Esophagus (tissue), 2 donors: ENCODE measurements at regions not wholly inside any gene's neighbourhood (a gene's known extent, or its start where the extent isn't known, plus 50 kb on each side); places are given as distances from the start of the nearest gene placed in this dataset.
"Not testable (repeated sequence)": the region's sequence is repeated elsewhere in the genome, so short reads cannot be mapped to it uniquely, and the experiment has no call there.

ENCODE experiments used
- H3K27ac ChIP-seq, 2 donors: one replicate each; pipeline ENCODE4 v1.5.1; 2013; ENCODE audit warnings: low read depth in 2 of 2, mild to moderate bottlenecking in 2 of 2, inconsistent platforms in 1 of 2, low read length in 1 of 2, moderate library complexity in 1 of 2
- H3K27me3 ChIP-seq, 2 donors: one replicate each; pipeline ENCODE4 v1.6.1; 2013; ENCODE audit warnings: low read length in 2 of 2, control low read depth in 1 of 2, mild to moderate bottlenecking in 1 of 2; ENCODE audit not compliant: insufficient read depth in 2 of 2, control insufficient read depth in 1 of 2
- H3K36me3 ChIP-seq, 2 donors: one replicate each; pipeline ENCODE4 v1.6.1; 2013; ENCODE audit warnings: low read length in 1 of 2; ENCODE audit not compliant: control insufficient read depth in 2 of 2, insufficient read depth in 2 of 2
- H3K4me1 ChIP-seq, 2 donors: one replicate each; pipeline ENCODE4 v1.6.1; 2013; ENCODE audit warnings: low read length in 1 of 2; ENCODE audit not compliant: control insufficient read depth in 2 of 2, insufficient read depth in 2 of 2
- H3K4me3 ChIP-seq, 2 donors: one replicate each; pipeline ENCODE4 v1.5.1; 2013; ENCODE audit warnings: low read length in 2 of 2, mild to moderate bottlenecking in 2 of 2, low read depth in 1 of 2, moderate library complexity in 1 of 2
- H3K9me3 ChIP-seq, 2 donors: one replicate each; pipeline ENCODE4 v1.6.1; 2013; ENCODE audit warnings: mild to moderate bottlenecking in 2 of 2, low read depth in 1 of 2, low read length in 1 of 2, moderate library complexity in 1 of 2; ENCODE audit not compliant: control insufficient read depth in 2 of 2, insufficient read depth in 1 of 2
- WGBS, 2 donors: extraction: QIAGEN DNeasy Blood & Tissue Kit; methylation state at CpG; one replicate each; pipeline ENCODE4 v1.1.7; 2013; 5-methylcytosine and 5-hydroxymethylcytosine counted together
- donor health status: healthy with polysubstance abuse.
- donor health status: Bipolar disorder and iron deficiency.

DNA sequence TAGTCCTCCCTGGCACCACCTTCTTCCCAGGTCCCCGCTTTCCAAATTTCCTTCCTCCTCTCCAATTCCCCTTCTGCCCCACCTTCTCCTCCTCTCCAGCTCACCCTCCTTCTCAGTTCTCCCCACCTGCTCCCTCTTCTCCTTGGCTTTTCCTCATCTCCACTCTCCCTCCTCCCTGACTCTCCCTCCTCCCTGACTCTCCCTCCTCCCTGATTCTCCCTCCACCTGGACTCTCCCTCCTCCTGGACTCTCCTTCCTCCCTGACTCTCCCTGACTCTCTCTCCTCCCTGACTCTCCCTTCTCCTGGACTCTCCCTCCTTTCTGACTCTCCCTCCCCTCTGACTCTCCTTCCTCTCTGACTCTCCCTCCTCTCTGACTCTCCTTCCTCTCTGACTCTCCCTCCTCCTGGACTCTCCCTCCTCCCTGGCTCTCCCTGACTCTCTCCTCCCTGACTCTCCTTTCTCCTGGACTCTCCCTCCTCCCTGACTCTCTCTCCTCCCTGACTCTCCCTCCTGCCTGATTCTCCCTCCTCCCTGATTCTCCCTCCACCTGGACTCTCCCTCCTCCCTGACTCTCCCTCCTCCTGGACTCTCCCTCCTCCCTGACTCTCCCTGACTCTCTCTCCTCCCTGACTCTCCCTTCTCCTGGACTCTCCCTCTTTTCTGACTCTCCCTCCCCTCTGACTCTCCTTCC is 169.3 kb downstream of the INHBB start:
- not testable (repeated sequence) for H3K9me3 ChIP-seq, H3K27ac ChIP-seq, H3K4me3 ChIP-seq, H3K27me3 ChIP-seq, H3K4me1 ChIP-seq, H3K36me3 ChIP-seq
- 83 to 90% methylated on average over 1 of the region's 1 CpG for WGBS, 2 donors

DNA sequence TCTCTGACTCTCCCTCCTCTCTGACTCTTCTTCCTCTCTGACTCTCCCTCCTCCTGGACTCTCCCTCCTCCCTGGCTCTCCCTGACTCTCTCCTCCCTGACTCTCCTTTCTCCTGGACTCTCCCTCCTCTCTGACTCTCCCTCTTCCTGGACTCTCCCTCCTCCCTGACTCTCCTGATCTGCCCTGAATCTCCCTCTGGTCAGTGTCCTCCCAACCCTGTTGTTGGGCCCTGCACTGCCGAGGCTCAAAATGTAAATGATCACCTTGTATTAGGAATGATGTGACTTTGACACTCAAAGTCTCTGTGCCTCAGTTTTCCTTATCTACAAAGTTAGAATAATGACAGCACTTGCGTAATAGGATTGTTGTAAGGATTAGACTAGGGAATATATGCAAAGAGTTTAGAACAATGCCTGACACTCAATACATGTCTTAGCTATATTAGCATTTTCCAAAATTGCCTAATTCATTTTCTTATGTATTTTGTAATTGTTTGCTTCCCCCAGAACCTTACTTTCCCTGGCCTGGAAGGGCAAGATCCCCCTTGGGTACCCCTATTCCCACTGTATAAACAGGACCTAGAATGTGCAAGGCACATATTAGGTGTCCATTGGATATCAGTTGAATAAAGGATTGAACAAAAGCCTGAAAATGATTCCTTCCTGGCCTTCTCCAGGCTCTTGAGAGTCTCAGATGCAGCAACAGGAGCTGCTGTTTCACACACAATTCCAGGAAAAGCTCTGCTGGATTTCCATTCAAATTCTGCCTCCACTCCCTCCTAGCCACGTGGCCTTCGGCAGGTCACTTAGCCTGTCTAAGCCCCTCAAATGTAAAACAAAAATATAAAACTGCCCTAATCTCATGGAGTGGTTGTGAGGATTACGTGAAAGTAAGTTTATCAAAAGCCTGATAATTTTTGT is 170.1 kb downstream of the INHBB start:
- WGBS, 2 donors: 83 to 85% methylated on average over 5 of the region's 5 CpGs
- no peaks in the 10 kb centered on the region for H3K9me3 ChIP-seq
- no peak overlapping the region for H3K27ac ChIP-seq
- no peak overlapping the region for H3K4me3 ChIP-seq
- no peaks in the 10 kb centered on the region for H3K4me1 ChIP-seq
- peaks cover 0 to 7% of the 10 kb centered on the region in 2 donors for H3K27me3 ChIP-seq
- no peaks in the 10 kb centered on the region for H3K36me3 ChIP-seq

DNA sequence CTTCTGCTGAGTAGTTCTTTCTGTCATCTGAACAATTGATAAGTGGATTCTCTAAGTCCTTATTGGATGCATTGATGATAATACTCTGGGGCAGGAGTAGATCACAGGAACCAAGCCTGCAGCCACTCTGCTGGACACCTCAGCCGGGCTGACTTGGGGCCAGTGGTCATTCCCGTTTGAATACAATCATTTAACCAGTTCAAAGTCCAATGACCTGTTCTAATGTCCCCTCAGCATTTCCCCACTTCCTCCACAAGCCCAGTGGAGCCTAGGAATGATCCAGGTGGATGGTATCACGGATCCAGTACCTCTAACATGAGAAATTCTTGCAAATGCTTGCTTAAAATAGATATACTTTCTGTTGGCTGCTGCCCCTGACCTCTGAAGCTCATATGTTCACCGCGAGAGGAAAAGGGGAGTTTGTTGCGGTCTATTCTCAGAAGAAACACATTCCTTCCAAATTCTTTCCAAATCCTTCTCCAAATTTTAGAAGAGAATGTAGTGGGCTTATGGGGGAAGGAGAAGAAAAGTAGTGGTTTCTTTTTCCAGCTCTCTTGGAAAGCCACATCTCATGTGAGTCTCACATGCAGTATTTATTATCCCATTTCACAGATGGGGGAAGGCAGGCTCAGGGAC is 170.9 kb downstream of the INHBB start:
- WGBS, 2 donors: 68 to 73% methylated on average over 6 of the region's 6 CpGs
- Histone ChIP-seq H3K9me3 (no peaks in the 10 kb centered on the region), H3K27me3 (peaks cover 0 to 7% of the 10 kb centered on the region in 2 donors), H3K4me1 (no peaks in the 10 kb centered on the region), H3K27ac (no peak overlapping the region), H3K36me3 (no peaks in the 10 kb centered on the region), H3K4me3 (no peak overlapping the region)

DNA sequence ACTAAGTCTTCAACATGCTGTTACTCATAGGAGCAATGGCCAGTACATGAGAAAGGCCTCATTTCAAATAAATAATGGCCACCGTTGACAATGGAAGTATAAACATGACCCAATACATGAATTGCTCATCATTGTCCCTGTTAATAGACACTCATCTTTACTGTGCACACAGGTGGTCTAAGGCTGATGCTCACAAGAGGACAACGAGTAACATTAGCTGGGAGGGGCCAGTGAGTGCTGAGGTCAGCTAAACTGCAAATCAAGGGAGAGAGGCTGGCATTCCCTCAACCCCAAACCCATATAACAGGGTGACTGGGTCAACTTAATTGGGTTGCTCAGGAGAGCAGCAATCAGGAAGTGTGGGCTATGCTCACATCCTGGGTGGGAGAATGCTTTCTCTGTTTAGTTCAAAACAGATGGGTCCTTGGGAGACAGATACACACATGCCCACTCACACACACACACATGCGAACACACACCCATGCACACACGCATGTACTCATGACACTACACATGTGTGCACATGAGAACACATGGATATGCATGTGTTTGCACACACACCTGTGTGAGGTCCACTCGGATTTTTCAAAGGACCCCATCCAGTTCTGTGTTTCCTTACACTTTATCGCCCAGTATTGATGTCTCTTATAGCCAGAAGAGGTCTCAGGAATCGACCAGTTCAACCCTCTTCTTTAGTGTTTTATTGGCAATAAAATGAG is 172.0 kb downstream of the INHBB start:
- H3K4me3 ChIP-seq: no peak overlapping the region
- 80 to 84% methylated on average over 7 of the region's 7 CpGs for WGBS, 2 donors
- H3K9me3 ChIP-seq: no peaks in the 10 kb centered on the region
- peaks cover 0 to 3% of the 10 kb centered on the region in 2 donors for H3K4me1 ChIP-seq
- H3K36me3 ChIP-seq: no peaks in the 10 kb centered on the region
- H3K27me3 ChIP-seq: peaks cover 0 to 7% of the 10 kb centered on the region in 2 donors
- H3K27ac ChIP-seq: no peak overlapping the region

DNA sequence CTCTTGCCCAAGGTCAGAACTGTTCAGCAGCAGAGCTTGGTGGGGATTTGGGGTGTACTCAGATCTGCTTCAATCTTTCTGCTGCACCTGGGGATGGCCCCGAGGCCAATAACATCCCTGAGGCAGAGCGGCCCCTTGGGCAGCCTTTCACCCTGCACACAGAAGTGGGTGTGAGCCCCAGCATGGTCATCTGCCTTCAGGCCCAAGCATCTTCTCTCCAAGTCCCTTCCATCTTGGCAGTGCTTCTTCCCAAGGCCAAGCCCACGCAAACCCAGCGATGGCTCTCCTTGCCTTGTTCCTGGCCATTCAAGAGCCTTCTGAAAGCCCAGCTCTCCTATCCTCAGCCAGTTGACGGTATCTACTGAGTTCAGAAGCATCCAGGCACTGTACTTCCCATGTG is 172.9 kb downstream of the INHBB start:
- peaks cover 0 to 7% of the 10 kb centered on the region in 2 donors for H3K27me3 ChIP-seq
- 94 to 95% methylated on average over 5 of the region's 5 CpGs for WGBS, 2 donors
- peaks cover 0 to 3% of the 10 kb centered on the region in 2 donors for H3K4me1 ChIP-seq
- no peaks in the 10 kb centered on the region for H3K9me3 ChIP-seq
- H3K36me3 ChIP-seq: no peaks in the 10 kb centered on the region
- no peak overlapping the region for H3K27ac ChIP-seq
- no peak overlapping the region for H3K4me3 ChIP-seq

DNA sequence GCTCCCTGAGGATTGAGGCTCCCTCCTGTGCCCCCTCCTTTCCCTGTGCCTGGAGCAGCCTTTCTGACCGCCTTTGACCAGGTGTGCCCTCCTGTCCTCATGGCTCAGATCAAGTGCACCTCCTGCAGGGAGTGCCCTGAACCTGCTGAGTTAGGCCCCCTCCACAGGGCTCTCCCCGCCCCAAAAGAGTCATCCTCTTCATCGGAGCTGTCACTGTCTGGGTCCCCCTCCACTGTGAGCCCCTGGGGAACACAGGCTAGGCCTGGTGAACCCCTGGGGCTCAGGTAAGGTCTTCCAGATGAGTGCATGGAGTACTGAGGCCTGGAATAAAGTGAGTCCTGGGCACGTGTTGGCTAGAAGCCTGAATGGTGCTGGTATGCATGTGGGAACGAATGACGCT is 173.5 kb downstream of the INHBB start:
- H3K4me1 ChIP-seq: peaks cover 0 to 3% of the 10 kb centered on the region in 2 donors
- 89 to 95% methylated on average over 6 of the region's 6 CpGs for WGBS, 2 donors
- no peaks in the 10 kb centered on the region for H3K9me3 ChIP-seq
- H3K27ac ChIP-seq: no peak overlapping the region
- no peaks in the 10 kb centered on the region for H3K36me3 ChIP-seq
- H3K4me3 ChIP-seq: no peak overlapping the region
- H3K27me3 ChIP-seq: peaks cover 0 to 7% of the 10 kb centered on the region in 2 donors

DNA sequence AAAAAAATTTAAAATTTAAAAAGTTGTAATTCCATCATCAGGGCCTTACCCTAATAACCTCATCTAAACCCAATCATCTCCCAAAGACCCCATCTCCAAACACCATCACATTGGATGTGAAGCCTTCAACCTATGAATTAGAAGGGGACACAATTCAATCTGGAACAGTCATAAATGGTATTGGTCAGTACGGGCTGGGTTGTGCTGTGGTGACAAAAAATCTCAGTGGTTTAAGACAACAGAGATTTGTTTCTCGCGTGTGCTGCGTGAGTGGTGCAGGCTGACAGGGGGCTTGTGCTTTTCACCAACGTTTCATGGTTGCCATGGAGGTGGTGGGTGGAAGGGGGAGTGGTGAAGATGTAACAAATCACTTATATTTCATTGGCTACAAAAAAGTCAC is 174.5 kb downstream of the INHBB start:
- H3K36me3 ChIP-seq: no peaks in the 10 kb centered on the region
- H3K4me3 ChIP-seq: no peak overlapping the region
- WGBS, 2 donors: 87% methylated on average over 5 of the region's 5 CpGs
- H3K27me3 ChIP-seq: peaks cover 0 to 7% of the 10 kb centered on the region in 2 donors
- no peak overlapping the region for H3K27ac ChIP-seq
- peaks cover 0 to 3% of the 10 kb centered on the region in 2 donors for H3K4me1 ChIP-seq
- H3K9me3 ChIP-seq: no peaks in the 10 kb centered on the region

DNA sequence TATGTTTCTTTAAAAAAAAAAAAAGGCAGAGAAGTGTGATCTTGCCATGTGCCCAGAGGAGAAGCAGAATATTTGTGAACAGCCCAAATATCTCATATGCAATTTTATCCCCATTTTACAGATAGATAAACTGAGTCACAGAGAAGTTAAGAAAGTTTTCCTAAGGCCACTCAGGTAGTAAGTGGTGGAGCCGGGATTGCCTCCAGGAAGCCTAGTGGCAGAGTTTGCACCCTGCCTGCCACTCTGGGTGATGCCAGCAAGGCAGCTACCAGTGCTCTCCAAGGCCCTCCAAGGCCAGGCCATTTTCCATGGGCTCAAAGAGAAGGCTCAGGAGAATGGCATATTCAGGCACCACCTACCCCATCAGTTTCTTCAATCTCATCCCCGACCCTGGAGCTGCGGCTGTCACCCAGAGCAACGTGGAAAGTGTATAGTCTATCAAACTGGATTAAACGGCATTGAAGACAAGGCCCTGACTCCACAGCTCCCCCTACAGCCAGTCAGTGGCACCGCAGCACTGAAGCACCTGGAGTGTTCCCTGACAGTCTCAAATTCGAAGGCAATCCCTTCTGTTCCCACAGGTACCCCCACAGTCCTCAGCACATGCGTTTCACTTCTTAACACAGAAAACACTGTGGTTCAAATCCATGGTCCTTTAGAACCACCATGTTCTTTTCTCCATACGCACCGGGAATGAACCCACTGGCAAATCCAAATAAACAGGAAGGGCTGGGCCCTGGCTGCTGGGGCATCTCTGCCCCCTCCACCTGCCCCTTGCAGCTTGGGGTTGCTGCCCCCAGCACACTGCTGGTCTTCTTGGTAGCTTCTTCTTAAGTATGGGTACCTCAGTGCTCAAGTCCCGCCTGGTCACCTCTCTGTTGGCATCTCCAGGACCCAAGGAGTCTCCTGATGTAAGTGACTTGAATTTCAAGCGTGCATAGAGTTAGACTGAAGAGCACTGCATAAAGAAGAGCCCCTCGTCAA is 175.3 kb downstream of the INHBB start:
- Histone ChIP-seq H3K9me3 (no peaks in the 10 kb centered on the region), H3K27ac (no peak overlapping the region), H3K27me3 (peaks cover 0 to 7% of the 10 kb centered on the region in 2 donors), H3K4me3 (no peak overlapping the region), H3K36me3 (no peaks in the 10 kb centered on the region), H3K4me1 (peaks cover 0 to 3% of the 10 kb centered on the region in 2 donors)
- 45% methylated on average over 13 of the region's 13 CpGs for WGBS, 2 donors
